RKO (cell line): ENCODE measurements at regions not wholly inside any gene's neighbourhood (a gene's known extent, or its start where the extent isn't known, plus 50 kb on each side); places are given as distances from the start of the nearest gene placed in this dataset.
"Not testable (repeated sequence)": the region's sequence is repeated elsewhere in the genome, so short reads cannot be mapped to it uniquely, and the experiment has no call there.

Experiments used
- DNase-seq: peaks from one replicate; pipeline ENCODE4 v3.0.0-alpha.2; 2016; ENCODE audit warnings: low spot score

- DNase-seq = no peak
Measured at GRCh38 chr14:94836849-94837248, 66.9 kb upstream of the GSC start.

GRCh38 chr14:94833633-94834032, 63.7 kb upstream of the GSC start:
- no peak for DNase-seq

- no peak for DNase-seq
Measured at GRCh38 chr14:94831085-94831484, 61.2 kb upstream of the GSC start.

- DNase-seq = no peak
Measured at GRCh38 chr14:94827711-94828447, 58.0 kb upstream of the GSC start.

- no peak for DNase-seq
Measured at GRCh38 chr14:94826774-94827173, 56.9 kb upstream of the GSC start.

- DNase-seq = peak; percentile 7
Measured at GRCh38 chr14:94823556-94824341, 53.8 kb upstream of the GSC start.

- no peak for DNase-seq
Measured at GRCh38 chr14:94821705-94822104, 51.8 kb upstream of the GSC start.

- not testable (repeated sequence) for DNase-seq
Measured at GRCh38 chr14:94820932-94821331, 51.0 kb upstream of the GSC start.
